Hepatocyte (in vitro differentiated cells): ENCODE measurements at regions not wholly inside any gene's neighbourhood (a gene's known extent, or its start where the extent isn't known, plus 50 kb on each side); places are given as distances from the start of the nearest gene placed in this dataset.

Experiments used
- EZH2 ChIP-seq: fragments of 200-600 bp; sonication (generic); IDR thresholded peaks from 2 replicates; pipeline ENCODE4 v1.6.1; 2016; ENCODE audit warnings: antibody characterized with exemption, mild to moderate bottlenecking, borderline replicate concordance
- TF ChIP-seq, protein P1 (sequence below): fragments of 200-600 bp; sonication (generic); IDR thresholded peaks from 2 replicates; pipeline ENCODE4 v1.5.1; 2016; ENCODE audit warnings: antibody characterized with exemption, mild to moderate bottlenecking; ENCODE audit not compliant: poor library complexity

GRCh38 chr7:46355331-46355730 lies 434.3 kb upstream of the IGFBP3 start:
- TF ChIP-seq, protein P1, sequence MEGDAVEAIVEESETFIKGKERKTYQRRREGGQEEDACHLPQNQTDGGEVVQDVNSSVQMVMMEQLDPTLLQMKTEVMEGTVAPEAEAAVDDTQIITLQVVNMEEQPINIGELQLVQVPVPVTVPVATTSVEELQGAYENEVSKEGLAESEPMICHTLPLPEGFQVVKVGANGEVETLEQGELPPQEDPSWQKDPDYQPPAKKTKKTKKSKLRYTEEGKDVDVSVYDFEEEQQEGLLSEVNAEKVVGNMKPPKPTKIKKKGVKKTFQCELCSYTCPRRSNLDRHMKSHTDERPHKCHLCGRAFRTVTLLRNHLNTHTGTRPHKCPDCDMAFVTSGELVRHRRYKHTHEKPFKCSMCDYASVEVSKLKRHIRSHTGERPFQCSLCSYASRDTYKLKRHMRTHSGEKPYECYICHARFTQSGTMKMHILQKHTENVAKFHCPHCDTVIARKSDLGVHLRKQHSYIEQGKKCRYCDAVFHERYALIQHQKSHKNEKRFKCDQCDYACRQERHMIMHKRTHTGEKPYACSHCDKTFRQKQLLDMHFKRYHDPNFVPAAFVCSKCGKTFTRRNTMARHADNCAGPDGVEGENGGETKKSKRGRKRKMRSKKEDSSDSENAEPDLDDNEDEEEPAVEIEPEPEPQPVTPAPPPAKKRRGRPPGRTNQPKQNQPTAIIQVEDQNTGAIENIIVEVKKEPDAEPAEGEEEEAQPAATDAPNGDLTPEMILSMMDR = no peak
- TF ChIP-seq EZH2 = no peak
